Fibroblast of mammary gland (primary cell): ENCODE measurements at regions not wholly inside any gene's neighbourhood (a gene's known extent, or its start where the extent isn't known, plus 50 kb on each side); places are given as distances from the start of the nearest gene placed in this dataset.
"Not testable (repeated sequence)": the region's sequence is repeated elsewhere in the genome, so short reads cannot be mapped to it uniquely, and the experiment has no call there.

Experiments used
- DNase-seq: peaks from one replicate; pipeline ENCODE4 v3.0.0-alpha.2; 2010; ENCODE audit warnings: low read depth
- H3K4me3 ChIP-seq: 2 replicates; pipeline ENCODE4 v1.5.1; 2011; ENCODE audit warnings: low read depth, mild to moderate bottlenecking, low read length, moderate library complexity; ENCODE audit not compliant: control insufficient read depth

DNA sequence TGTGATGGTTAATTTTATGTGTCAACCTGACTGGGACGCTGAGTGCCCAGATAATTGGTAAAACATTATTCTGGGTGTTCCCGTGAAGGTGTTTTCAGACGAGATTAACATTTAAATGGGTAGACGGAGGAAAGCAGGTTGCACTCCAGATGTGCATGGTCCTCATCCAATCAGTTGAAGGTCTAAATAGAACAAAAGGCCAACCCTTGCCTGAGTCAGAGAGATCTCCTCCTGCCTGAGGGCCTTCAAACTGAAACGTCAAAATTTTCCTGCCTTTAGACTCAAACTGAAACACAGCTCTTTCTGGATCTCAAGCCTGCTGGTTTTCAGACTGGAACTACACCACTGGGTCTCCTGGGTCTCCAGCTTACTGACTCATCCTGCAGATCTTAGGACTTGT is 73.5 kb downstream of the NPIPA8 start:
- not testable (repeated sequence) for DNase-seq

GRCh38 chr16:18261848-18262247 is 74.7 kb downstream of the NPIPA8 start:
- not testable (repeated sequence) for DNase-seq, H3K4me3 ChIP-seq

More for the DNA sequence above, 73.5 kb downstream of the NPIPA8 start:
- H3K4me3 ChIP-seq = not testable (repeated sequence)

DNA sequence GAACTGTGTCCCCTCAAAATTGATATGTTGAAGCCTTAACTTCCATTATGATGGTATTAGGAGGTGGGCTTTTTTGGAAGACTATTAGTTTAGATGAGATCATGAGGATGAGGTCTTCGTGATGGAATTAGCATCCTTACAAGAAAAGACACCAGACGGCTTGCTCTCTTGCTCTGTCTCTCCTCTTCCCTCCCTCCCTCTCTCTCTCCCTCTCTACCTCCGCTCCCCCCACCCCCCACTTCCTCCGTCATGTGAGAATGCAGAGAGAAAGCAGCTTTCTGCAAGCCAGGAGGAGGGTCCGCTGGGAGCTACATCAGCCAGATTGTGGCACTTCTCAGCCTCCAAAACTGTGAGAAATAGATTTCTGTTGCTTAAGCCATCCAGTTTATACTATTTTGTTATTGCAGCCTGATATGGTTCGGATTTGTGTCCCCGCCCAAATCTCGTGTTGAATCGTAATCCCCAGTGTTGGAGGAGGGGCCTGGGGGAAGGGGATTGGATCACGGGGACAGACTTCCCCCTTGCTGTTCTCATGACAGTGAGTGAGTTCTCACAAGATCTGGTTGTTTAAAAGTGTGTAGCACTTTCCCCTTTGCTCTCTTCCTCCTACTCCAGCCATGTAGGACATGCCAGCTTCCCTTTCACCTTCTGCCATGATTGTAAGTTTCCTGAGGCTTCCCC is 76.9 kb downstream of the NPIPA8 start:
- DNase-seq, H3K4me3 ChIP-seq: not testable (repeated sequence)

DNA sequence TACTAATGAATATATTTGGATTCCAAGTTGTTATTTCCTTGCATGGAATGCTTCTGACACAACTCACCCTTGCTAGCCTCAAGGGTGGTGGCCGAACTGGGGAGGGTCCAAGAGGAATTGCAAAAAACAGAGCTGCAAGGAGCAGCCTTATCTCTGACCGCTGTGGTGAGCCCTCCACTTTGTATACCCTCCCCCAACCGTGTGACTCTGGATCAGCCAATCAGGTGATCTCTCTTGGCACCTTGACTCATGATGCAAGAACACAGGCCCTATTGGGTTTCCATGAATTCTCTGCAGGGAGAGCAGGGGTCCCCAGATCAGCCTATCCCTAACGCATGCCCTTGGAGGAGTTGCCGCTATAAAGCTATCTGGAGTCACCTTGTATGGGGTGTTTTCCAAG is 83.6 kb downstream of the NPIPA8 start:
- H3K4me3 ChIP-seq, DNase-seq: not testable (repeated sequence)

GRCh38 chr16:18230505-18230904 is 106.0 kb downstream of the NPIPA8 start:
- H3K4me3 ChIP-seq, DNase-seq: not testable (repeated sequence)

DNA sequence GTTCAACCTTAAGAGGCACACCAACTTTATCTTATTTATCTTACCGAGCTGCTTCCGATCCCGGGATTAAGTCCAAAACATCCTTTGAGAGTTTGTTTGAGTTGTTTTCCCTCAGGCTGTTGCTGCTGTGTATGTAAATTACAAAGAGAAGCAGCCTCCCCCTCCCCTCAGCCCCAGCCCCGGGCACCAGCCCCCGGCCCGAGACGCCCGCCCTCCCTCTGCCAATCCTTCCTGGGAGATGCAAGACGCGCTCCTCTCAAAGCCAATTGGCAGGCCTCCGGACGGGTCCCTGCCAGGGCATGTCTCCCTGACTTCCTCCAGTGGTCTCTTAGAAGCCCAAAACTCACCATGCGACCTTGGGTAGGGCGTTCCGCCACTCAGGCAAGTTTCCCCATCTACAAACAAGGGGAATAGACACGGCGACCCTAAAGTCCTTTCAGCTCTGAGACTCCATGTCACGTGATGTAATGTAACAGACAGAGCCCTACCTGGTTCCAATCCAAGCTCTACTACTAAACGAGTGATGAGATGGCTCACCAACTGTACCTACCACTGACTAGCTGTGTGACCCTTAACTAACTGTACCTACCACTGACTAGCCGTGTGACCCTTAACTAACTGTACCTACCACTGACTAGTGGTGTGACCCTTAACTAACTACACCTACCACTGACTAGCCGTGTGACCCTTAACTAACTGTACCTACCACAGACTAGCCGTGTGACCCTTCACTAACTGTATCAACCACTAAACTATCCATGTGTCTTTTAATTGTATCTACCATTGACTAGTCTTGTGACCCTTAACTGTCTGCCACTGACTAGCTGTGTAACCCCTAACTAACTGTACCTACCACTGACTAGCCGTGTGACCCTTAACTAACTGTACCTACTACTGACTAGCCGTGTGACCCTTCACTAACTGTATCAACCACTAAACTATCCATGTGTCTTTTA is 114.2 kb downstream of the NPIPA8 start:
- not testable (repeated sequence) for DNase-seq

DNA sequence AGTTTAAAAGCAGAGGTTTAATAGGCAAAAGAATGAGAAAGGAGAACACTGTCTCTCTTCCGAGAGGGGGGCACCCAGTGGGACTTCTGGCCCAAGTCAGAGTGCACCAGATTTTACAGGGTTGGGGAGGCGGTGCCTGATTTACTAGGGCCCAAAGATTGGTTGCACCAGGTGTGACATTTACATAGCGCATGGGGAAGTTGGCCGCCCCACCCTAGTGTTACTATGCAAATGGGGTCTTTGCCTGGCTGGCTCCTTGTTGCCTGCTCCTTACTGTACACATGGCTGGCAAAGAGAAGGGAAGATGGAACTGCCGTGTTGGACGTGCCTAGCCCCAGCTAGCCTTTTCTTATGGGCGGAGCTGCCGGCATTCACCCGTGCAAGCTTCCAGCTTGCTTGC is 118.8 kb downstream of the NPIPA8 start:
- not testable (repeated sequence) for DNase-seq, H3K4me3 ChIP-seq

More for the DNA sequence above, 114.2 kb downstream of the NPIPA8 start:
- H3K4me3 ChIP-seq = not testable (repeated sequence)

DNA sequence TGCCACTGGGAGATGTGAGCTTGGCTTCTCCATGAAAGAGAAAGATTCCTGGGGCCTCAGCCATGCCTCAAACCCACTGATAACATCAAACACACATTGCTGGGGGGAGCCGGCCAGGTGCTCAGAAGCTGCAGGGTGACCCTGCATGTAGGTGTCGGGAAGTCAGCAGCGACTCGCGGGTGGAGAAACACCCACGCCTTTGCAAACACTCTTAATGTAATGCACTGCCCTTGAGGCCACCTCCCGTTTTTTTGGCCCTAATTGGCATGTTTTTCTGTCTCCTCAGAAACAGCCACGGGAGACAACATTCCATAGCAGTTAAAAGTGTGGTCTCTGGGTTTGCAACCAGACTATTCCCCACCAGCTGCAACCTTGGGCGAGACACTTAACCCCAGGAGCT is 119.7 kb downstream of the NPIPA8 start:
- DNase-seq, H3K4me3 ChIP-seq: not testable (repeated sequence)

DNA sequence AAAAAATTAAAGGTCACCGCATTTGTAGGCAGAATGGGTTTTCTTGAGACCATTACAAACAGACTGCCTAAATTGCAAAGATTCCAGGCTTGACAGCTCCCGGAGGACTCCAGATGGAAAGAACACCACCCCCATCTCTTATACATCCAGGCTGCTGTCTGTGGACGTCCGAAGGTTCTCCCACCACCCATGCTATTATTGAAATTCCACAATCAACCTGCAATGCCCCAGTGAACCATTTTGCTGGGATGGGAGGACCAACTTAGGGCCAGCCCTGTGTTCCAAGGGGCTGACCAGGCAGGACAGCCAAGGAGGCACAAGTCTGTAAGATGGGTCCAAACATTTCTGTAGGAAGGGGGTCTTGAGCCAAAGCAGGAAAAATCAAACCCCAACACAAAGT is 122.7 kb downstream of the NPIPA8 start:
- DNase-seq, H3K4me3 ChIP-seq: not testable (repeated sequence)

DNA sequence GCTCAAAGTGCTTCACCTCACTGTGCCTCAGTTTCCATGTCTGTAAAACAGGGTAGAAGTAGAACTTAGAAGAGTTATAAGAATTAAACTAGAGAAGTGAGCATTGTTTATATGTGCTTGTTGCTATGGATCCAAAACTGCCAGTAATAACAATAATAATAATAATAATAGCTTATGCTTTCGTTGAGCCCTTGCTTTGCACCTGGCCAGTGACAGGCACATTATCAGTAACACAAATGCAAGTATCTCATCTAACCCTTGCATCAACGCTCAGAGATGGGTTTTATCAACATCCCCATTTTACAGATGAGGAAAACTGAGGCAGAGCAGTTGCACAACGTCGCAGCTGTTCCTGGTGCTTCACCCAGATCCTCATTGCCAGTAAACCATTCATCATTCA is 125.0 kb downstream of the NPIPA8 start:
- H3K4me3 ChIP-seq, DNase-seq: not testable (repeated sequence)

DNA sequence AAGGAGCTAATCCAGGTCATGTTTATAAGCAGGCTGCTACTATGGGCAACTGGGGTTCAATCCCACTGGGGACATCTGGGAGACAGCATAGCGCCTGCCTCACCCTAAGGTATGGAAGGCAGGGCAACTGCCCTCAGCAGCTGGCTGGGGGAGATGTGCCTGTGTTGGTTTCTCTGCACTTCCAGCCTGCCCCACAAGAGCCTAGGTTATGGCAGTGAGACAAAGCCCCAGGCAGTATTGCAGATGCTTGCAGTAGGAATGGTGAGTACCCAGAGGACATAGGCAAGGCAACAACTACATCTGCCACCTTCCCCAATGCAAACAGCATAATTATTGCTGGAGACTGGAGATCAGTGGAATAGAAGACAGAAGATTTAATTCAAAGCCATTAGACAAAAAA is 131.8 kb downstream of the NPIPA8 start:
- H3K4me3 ChIP-seq, DNase-seq: not testable (repeated sequence)

DNA sequence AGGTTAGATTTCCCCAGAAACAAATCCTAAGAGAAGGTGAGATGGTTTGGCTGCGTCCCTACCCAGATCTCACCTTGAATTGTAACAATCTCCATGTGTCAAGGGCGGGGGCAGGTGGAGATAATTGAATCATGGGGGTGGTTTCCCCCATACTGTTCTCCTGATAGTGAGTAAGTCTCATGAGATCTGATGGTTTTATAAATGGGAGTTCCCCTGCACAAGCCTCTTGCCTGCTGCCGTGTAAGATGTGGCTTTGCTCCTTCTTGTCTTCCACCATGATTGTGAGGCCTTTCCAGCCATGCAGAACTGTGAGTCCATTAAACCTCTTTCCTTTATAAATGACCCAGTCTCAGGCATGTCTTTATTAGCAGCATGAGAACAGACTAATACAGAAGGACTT is 132.2 kb downstream of the NPIPA8 start:
- DNase-seq, H3K4me3 ChIP-seq: not testable (repeated sequence)

GRCh38 chr16:18201511-18201910 is 135.0 kb downstream of the NPIPA8 start:
- not testable (repeated sequence) for H3K4me3 ChIP-seq

GRCh38 chr16:18192389-18192788 is 144.1 kb downstream of the NPIPA8 start:
- H3K4me3 ChIP-seq, DNase-seq: not testable (repeated sequence)

More at GRCh38 chr16:18201511-18201910, 135.0 kb downstream of the NPIPA8 start:
- not testable (repeated sequence) for DNase-seq

- not testable (repeated sequence) for DNase-seq, H3K4me3 ChIP-seq
Measured at GRCh38 chr16:18190179-18190578, 146.4 kb downstream of the NPIPA8 start.

- H3K4me3 ChIP-seq, DNase-seq: not testable (repeated sequence)
Measured at GRCh38 chr16:18184755-18185154, 151.8 kb downstream of the NPIPA8 start.

GRCh38 chr16:18181028-18181427 is 155.5 kb downstream of the NPIPA8 start:
- H3K4me3 ChIP-seq, DNase-seq: not testable (repeated sequence)

DNA sequence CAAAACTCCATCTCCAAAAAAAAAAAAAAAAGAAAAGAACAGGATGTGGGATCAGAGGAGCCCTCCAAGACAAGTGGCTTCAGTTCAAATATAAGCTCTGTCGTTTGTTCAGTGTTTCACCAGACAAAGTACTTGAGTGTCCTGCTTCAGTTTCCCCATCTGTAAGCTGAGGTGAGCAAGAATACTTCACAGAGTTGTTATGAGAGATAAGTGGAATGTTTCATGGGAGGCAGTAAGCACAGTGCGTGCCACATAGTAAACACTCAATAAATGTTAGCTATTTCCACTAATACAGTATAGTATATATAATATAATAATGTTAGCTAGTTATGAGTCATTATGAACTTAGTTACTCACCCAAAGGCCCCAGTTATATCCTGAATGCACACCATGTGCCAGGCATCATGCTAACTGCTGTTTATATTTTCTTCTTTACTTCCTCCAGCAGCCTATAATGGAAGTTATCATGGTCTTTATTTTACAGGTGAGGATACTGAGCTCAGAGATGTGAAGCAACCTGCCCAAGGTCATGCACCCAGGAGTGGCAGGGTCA is 162.5 kb downstream of the NPIPA8 start:
- not testable (repeated sequence) for DNase-seq

GRCh38 chr16:18162293-18162692 is 174.2 kb downstream of the NPIPA8 start:
- not testable (repeated sequence) for H3K4me3 ChIP-seq, DNase-seq

More for the DNA sequence above, 162.5 kb downstream of the NPIPA8 start:
- not testable (repeated sequence) for H3K4me3 ChIP-seq
